Left cardiac atrium (tissue), 4 donors: ENCODE measurements at regions not wholly inside any gene's neighbourhood (a gene's known extent, or its start where the extent isn't known, plus 50 kb on each side); places are given as distances from the start of the nearest gene placed in this dataset.
"Not testable (repeated sequence)": the region's sequence is repeated elsewhere in the genome, so short reads cannot be mapped to it uniquely, and the experiment has no call there.

Source experiments
- ATAC-seq, 2 donors: fragments of 200-7000 bp; cut with Tn5 transposase; one replicate each; pipeline ENCODE4 v1.9.1; 2020; ENCODE audit warnings: mild to moderate bottlenecking in 2 of 2, moderate library complexity in 2 of 2
- DNase-seq: peaks from one replicate; pipeline ENCODE4 v3.0.0-alpha.2; 2020
- intact Hi-C, 2 donors: fragments of 100-400 bp; cut with DNase I; formaldehyde crosslinking; loops; one replicate each; pipeline versions ENCODE4 v1.14.1 to v1.15.1; 2022 to 2023
- donor health status: DM: no; HTN: yes; CAD: no.
- donor health status: DM: no; HTN: yes; CAD: no; lungs with severe emphysema.
- donor health status: DM: yes; HTN: yes; CAD: no.
- donor health status: Dilated cardiomyopathy.

DNA sequence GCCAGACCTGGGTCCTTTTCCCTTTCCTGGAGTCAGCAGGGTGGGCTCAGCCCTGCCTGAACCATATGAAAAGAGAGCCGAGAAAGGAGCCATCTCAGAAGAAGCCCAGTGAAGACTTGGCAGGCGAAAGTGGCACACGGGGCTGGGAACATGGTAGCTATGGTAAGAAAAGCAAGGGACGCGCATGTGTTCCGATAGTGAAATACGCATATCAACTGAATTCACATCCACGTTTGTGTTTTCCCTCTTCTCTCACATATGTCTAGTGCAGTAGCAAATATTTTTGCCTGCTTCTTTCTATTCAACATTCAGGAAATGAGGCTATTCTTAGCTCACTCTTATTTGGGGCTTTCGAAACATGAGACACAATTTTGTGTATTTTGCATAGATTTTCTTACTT lies 54.1 kb upstream of the PEG3 start:
- ATAC-seq (no peak), DNase-seq (no peak)
- intact Hi-C loops = no loop called here

DNA sequence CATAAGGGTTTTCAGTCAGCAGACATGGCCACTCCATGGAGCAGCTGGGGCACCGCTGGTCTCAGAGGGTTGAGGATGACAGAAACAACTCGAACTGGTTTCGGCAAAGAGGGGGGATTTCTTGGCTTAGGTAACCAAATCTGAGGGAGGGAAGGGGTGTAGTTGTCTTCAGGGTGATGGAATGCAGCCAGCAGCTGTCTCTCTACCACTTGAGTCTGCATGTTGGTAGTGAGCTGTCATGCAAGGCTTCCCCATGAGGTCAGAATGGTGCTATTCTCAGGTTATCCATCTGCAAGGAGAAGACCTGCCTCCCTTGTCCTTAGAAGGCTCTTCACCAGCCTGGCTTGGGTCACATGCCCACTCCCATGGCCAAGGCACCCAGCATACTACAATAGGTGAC lies 55.6 kb upstream of the PEG3 start:
- ATAC-seq (no peak), DNase-seq (no peak)
- intact Hi-C loops = no loop called here

GRCh38 chr19:56899943-56900342 lies 59.4 kb upstream of the PEG3 start:
- ATAC-seq (no peak), DNase-seq (no peak)
- intact Hi-C loops = no loop called here

DNA sequence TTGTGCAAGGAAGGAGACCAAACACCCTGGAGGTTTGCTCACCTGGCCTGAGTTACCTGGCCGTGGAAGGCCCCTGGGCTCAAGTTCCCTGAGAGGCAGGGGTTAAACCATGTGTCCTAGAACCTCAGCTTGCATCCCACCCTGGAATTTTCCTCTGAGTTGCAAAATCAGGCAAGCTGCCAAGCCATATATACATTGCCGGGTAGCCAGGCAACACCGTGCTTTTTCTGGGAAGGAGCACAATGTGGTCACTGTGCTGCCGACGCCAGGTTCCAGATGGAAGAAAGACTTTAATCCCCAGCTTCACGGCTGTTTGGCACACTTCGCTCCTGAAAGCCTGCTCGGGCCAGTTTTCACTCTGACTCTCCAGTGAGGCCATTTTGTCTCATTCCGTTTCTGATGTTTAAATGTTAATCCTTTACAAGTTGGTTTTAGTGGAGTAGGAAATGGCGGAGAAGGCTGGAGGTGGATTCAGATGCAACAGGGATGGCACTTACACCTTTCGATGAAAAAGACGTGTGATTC lies 60.1 kb upstream of the PEG3 start:
- DNase-seq (no peak), ATAC-seq (no peak)
- intact Hi-C loops = no loop called here

DNA sequence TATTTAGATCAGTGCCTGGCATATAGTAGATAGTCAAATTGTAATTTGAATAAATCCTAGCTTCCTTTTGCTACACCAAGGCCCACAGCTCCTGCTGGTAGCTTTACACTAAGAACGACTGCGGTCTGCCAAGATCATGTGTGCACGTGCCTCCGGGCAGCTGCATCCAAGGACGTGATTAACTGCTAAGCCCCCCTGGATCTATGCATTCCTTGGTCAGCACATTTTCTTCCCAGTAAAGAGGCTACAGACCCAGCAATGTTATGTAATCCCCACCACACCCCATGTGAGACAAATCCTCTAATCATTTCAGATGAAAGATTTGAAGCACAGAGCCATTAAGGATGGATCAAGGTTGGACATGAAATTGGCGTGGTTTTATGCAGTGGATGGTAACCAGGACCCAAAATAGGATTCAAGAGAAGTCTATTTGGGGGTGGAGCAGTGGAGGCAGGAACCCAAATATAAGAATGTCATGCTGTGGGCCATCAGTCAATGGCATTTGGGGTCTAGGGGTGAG lies 65.2 kb upstream of the PEG3 start:
- DNase-seq (no peak), ATAC-seq (no peak)
- intact Hi-C loops = no loop called here

GRCh38 chr19:56912401-56913112 lies 72.0 kb upstream of the PEG3 start:
- no peak for ATAC-seq
- intact Hi-C loops = no loop called here
- DNase-seq = no peak

DNA sequence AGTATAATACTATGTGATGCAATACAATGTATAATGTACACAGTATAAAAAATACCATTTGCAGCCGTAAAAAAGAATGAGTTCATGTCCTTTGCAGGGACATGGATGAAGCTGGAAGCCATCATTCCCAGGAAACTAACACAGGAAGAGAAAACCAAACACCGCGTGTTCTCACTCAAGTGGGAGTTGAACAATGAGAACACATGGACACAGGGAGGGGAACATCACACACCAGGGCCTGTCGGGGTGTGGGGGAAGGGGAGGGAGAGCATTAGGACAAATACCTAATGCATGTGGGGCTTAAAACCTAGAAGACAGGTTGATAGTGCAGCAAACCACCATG lies 72.6 kb upstream of the PEG3 start:
- intact Hi-C loops, DNase-seq, ATAC-seq: not testable (repeated sequence)

GRCh38 chr19:56916528-56916927 lies 76.0 kb upstream of the PEG3 start:
- intact Hi-C loops = no loop called here
- DNase-seq = no peak
- no peak for ATAC-seq

- no peak for DNase-seq
- intact Hi-C loops = no loop called here
Observed at GRCh38 chr19:56917529-56917928, 77.0 kb upstream of the PEG3 start.

DNA sequence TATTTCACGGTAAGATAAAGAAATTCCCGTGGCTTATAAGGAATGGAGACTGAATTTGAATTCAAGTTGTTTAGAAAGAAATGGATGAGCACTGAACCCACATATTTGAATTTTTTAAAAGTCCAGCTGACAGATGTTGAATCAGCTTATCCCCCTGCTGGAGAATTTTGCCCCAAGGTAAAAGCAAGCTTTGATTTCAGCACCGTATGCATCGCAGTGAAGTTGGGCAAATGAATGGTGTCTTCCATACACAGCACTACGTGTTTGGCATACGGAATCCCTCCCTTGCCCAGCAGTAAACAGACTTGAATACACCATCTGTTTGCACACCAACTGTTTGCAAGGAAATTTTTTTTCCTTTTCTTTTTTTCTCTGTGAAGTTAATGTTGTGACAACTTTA lies 77.5 kb upstream of the PEG3 start:
- DNase-seq (no peak), ATAC-seq (no peak)
- intact Hi-C loops = no loop called here

More at GRCh38 chr19:56917529-56917928, 77.0 kb upstream of the PEG3 start:
- no peak for ATAC-seq

GRCh38 chr19:56918682-56919307 lies 78.3 kb upstream of the PEG3 start:
- DNase-seq (no peak), ATAC-seq (no peak)
- intact Hi-C loops = no loop called here

DNA sequence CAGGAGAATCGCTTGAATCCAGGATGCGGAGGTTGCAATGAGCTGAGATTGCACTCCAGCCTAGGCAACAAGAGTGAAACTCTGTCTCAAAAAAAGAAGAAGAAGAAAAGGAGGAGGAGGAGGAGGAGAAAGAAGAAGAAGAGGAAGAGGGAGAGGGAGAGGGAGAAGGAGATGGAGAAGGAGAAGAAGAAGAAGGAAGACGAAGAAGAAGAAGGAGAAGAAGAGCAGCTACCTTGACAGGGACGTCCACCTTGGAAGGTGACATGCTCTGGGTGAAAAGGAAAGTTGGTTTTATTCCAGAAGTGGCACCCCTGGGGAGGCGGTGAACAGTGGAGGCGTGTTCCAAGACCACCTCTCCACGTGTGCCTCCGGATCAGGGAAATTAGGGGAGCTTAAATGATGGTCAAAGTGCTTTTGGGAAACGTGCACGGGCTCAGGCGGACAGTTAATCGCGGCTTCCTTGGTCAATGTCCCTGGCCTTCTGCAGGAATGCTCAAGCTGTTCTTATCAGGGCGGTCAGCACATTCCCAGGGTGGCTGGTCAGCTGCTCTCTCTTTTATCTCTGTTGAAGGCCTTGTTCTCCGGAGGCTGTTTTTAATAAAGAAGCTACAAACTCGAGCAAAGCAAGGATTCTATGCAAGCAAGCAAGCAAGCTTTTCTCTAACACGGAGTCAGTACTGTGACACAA lies 78.9 kb upstream of the PEG3 start:
- ATAC-seq = no peak
- intact Hi-C loops = no loop called here
- no peak for DNase-seq

GRCh38 chr19:56926094-56926493 lies 85.6 kb upstream of the PEG3 start:
- DNase-seq, ATAC-seq, intact Hi-C loops: not testable (repeated sequence)

DNA sequence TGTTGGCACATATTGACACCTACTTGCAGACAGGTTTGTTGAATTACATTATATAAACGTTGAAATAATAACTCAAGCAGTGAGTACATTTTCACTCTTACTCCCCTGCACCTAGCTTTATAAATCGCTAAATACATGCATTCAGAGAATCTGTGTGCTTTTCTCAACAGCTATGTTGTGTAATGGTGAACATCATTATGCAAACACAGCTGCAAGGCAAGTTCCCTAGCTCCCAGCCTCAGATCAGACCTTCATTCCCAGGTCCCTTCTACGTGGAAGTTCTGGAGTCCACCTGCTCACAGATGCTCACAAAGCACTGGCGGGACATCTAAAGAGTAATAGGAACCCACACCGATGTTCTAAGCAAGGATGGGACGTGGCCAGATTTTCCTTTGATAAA lies 86.8 kb upstream of the PEG3 start:
- intact Hi-C loops = no loop called here
- DNase-seq (no peak), ATAC-seq (no peak)

- intact Hi-C loops = no loop called here
- no peak for ATAC-seq
- DNase-seq = no peak
Observed at GRCh38 chr19:56927791-56928207, 87.3 kb upstream of the PEG3 start.

DNA sequence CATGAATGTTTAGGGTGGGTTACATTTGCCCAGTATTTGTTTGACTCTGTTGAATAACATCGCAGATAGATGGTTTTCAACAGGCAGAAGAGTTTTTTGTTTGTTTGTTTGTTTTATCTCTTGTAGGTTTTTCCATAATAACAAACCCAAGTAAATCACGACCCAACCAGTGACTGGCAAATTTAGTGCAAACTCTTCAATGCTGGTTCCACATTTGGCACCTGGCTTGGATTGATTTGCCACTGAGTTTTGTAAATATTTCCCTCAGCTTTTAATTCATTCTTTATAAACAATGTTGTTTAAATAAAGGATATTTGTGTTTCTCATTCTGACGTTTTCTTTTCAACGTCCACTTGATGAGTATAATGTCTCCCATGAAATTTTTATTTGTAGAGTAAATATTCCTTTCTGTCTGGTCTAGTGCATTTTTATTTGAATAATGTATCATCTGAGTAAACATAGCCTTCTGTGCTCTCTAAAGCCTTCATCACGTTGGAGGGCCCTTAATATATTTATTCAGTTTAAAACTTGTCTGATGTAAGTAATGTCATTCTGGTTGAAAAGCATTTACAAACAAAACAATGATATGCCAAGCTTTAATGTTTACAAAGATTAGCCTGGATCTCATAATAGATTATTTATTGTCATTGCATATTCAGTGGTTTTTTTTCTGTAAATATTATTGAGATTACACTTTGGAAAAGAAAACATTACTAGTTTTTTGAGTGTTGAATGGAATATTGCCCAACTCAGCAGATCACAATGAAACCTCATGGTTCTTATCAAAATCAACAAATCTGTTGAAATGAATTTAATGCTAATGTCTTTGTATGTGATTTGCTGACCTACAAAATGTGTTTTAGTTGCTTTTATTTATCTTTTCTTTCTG lies 90.4 kb upstream of the PEG3 start:
- no peak for ATAC-seq
- intact Hi-C loops = no loop called here

GRCh38 chr19:56933014-56933705 lies 92.6 kb upstream of the PEG3 start:
- ATAC-seq = no peak
- DNase-seq = no peak
- intact Hi-C loops = no loop called here

More for the DNA sequence above, 90.4 kb upstream of the PEG3 start:
- no peak for DNase-seq

GRCh38 chr19:56934438-56935090 lies 94.0 kb upstream of the PEG3 start:
- no peak for ATAC-seq
- DNase-seq = no peak
- intact Hi-C loops = no loop called here
